ENCODE measurements at regions not wholly inside any gene's neighbourhood (a gene's known extent, or its start where the extent isn't known, plus 50 kb on each side); places are given as distances from the start of the nearest gene placed in this dataset.

- TF ChIP-seq, protein P1, sequence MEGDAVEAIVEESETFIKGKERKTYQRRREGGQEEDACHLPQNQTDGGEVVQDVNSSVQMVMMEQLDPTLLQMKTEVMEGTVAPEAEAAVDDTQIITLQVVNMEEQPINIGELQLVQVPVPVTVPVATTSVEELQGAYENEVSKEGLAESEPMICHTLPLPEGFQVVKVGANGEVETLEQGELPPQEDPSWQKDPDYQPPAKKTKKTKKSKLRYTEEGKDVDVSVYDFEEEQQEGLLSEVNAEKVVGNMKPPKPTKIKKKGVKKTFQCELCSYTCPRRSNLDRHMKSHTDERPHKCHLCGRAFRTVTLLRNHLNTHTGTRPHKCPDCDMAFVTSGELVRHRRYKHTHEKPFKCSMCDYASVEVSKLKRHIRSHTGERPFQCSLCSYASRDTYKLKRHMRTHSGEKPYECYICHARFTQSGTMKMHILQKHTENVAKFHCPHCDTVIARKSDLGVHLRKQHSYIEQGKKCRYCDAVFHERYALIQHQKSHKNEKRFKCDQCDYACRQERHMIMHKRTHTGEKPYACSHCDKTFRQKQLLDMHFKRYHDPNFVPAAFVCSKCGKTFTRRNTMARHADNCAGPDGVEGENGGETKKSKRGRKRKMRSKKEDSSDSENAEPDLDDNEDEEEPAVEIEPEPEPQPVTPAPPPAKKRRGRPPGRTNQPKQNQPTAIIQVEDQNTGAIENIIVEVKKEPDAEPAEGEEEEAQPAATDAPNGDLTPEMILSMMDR (conservative IDR thresholded peaks at IDR 0.05 in 1 of 2, IDR thresholded peaks at IDR 0.05 in 1 of 2; ENCODE audit: extremely low read depth in 1 of 2, insufficient read depth in 1 of 2, low read depth in 1 of 2, low read length in 2 of 2): no peak
- no peak for TF ChIP-seq EZH2 (IDR thresholded peaks at IDR 0.05; ENCODE audit: borderline replicate concordance, low read length)
Measured at GRCh38 chr9:89781838-89782540, 177.2 kb downstream of the GADD45G start.

Measured in mammary epithelial cell (primary cell).